ENCODE measurements at regions not wholly inside any gene's neighbourhood (a gene's known extent, or its start where the extent isn't known, plus 50 kb on each side); places are given as distances from the start of the nearest gene placed in this dataset.
"Not testable (repeated sequence)": the region's sequence is repeated elsewhere in the genome, so short reads cannot be mapped to it uniquely, and the experiment has no call there.

DNA sequence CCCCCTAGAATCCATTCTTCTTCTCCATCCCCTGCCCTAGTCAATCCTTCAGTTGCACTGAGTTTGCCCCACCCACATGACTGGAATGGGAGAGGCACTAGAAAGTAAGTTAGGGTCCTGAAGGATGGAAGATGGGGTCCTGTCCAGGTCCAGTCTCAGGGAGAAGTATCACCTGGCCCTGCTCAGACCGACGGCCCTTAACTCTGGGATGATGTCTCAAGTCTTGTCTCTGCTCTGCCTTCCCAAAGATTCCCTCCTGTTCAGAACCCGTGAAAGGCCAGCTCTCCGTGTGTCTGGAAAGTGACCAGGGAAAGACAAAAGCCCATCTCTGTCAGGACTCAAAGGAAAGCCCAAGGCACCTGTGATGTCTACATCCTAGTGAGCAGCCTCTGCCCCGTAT lies 88.8 kb downstream of the OAT start:
- H3K27ac Mint-ChIP-seq, result no peak overlapping the region
- no peaks in the 10 kb centered on the region for H3K4me1 Mint-ChIP-seq
- no peak for ATAC-seq
- peaks cover 69% of the 10 kb centered on the region for H3K27me3 Mint-ChIP-seq
- H3K9me3 Mint-ChIP-seq, result peaks cover 19% of the 10 kb centered on the region
- H3K36me3 Mint-ChIP-seq, result peaks cover 19% of the 10 kb centered on the region
- no peak overlapping the region for H3K4me3 Mint-ChIP-seq

DNA sequence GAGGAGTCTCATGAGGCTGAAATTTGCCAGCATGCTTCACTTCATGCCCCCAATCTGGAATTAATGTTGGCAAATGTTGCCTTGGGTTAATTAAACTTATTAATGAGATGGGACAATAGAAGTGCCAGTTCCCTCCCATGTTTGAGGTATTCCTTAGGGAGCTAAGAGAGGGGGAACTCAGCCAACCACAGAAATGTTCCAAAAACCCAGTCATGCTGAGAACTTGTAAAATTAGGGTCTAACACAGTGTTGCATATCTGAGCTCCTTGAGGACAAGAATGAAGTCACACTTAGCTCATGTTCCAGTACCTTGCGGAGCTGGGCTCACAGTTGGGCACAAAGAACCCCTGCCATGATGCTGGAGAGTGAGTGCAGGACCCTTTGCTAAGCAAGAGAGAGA lies 89.4 kb downstream of the OAT start:
- H3K27me3 Mint-ChIP-seq, result peaks cover 69% of the 10 kb centered on the region

DNA sequence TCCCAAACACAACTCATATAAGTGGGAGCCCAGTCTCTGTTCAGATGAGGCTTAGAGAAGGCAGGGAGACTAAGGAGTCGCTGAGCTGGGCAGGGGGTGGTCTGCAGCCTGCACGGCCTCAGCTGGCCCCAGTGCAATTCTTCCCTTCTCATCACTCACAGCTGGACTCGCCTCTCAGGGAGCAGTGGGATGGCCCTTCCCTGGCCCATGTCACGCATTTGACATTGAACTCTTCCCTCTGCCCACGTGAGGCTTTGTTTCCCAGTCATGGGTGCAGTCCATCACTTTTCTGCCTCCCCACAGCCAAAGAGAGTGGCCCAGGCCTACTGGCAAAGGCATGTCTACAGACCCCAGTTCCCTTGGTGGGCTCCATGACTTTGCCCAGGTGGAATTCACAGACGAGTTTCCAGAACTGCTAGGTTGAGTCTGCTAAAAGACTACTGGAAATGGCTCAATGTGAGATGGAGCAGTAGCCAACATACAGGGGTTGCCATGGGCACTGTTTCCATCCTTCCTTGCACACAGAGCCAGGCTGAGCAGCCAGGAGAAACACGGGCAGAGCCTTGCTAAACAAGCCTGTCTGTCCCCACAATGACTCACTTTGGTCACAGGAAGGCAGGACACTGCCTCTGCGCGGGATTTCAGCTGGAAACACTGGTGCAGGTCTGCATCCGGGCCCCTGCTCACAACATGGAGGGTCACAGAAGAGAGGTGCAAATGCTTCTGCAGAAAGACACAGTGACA lies 90.1 kb downstream of the OAT start:
- H3K4me1 Mint-ChIP-seq, result no peaks in the 10 kb centered on the region
- peaks cover 19% of the 10 kb centered on the region for H3K36me3 Mint-ChIP-seq
- no peak for ATAC-seq
- no peak overlapping the region for H3K27ac Mint-ChIP-seq
- H3K27me3 Mint-ChIP-seq, result peaks cover 76% of the 10 kb centered on the region
- H3K4me3 Mint-ChIP-seq, result no peak overlapping the region
- H3K9me3 Mint-ChIP-seq, result peaks cover 17% of the 10 kb centered on the region

More for the DNA sequence above, 89.4 kb downstream of the OAT start:
- no peaks in the 10 kb centered on the region for H3K4me1 Mint-ChIP-seq
- H3K4me3 Mint-ChIP-seq, result no peak overlapping the region
- H3K9me3 Mint-ChIP-seq, result peaks cover 17% of the 10 kb centered on the region
- H3K27ac Mint-ChIP-seq, result no peak overlapping the region
- ATAC-seq, result no peak
- H3K36me3 Mint-ChIP-seq, result peaks cover 19% of the 10 kb centered on the region

DNA sequence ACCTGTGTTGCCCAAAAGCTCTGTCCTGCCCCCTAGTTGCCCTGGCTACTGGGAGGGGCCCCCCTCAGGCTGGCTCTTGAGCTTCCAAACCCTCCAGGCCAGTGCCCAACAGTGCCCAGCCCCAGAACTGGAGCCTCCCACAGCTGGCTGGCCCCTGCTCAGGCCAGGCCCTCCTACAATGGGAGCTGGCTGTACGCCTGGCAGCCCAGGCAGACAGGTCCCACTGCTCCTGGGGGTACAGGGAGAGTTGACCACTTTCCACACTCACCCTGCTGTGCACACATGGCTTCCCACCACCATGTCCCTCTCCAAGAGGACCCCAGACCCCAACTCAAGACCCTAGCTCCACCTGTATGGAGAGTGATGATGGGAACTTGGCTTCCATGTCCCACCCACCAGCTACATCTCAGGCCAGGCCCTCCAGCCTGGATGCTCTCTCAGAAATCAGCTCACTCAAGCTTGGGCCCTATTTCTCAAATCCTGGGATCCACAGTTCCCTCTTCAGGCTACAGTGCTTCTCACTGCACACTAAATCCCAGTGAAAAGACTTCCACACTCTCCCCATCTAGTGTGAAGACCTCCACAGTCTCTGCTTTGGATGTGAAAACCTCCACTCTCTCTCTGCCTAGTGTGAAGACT lies 92.6 kb downstream of the OAT start:
- Mint-ChIP-seq H3K4me1 (no peaks in the 10 kb centered on the region), H3K4me3 (no peak overlapping the region), H3K27ac (no peak overlapping the region), H3K9me3 (peaks cover 2% of the 10 kb centered on the region), H3K36me3 (peaks cover 6% of the 10 kb centered on the region), H3K27me3 (peaks cover 69% of the 10 kb centered on the region)
- ATAC-seq, result no peak

DNA sequence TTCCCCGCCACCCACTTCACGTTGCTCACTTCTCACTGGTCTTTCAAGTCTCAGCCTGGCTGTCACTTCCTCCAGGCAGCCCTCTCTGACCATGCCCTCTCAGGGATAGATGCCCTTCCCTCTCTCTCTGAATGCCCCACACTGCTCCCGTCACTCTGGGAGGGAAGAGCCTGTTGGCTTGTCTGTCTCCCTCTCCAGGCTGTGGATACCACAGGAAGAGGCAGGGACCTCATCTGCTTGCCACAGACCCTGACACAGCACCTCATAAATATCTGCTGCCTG lies 93.1 kb downstream of the OAT start:
- Mint-ChIP-seq H3K9me3 (no peaks in the 10 kb centered on the region), H3K27me3 (peaks cover 66% of the 10 kb centered on the region), H3K4me3 (no peak overlapping the region), H3K27ac (no peak overlapping the region), H3K4me1 (no peaks in the 10 kb centered on the region), H3K36me3 (peaks cover under 1% of the 10 kb centered on the region)
- ATAC-seq, result no peak

DNA sequence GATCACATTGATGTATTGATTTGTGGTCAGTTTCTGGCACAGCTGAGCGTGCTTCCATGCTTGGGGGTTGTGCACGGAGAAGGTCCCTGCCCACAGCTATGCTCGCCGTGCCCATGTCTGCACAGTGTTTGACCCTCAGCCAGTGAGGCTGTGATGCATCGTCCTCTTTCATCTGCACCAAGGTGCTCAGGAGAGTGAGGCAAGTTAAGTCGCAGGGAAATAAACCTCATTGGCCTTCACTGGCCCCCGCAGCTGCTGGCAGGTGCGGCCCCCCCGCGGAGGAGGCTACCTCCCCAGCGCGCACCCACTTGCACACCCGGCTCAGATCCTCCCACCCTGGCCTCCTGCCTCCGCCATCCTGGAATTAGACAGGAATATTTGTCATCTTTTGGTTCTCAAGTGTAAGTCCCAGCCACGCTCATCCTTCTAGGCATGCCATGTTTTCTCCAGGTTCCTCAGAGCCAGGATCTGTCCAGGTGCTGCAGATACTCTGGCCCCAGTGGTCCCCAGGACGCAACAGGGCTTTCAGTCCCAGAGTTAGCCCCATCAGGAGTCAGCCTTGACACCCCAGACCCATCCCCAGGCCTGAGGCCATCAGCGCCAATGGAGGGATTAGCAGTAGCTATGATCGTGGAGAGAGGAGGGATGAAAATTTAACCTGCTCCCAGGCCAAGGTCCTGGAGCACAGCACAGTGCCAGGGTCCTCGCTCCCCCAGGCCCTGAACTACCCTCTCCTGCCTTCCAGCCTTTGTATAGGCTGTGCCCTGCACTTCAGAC lies 93.7 kb downstream of the OAT start:
- no peak for ATAC-seq
- H3K9me3 Mint-ChIP-seq, result no peaks in the 10 kb centered on the region
- peaks cover 61% of the 10 kb centered on the region for H3K27me3 Mint-ChIP-seq
- no peaks in the 10 kb centered on the region for H3K36me3 Mint-ChIP-seq
- H3K4me3 Mint-ChIP-seq, result no peak overlapping the region
- no peaks in the 10 kb centered on the region for H3K4me1 Mint-ChIP-seq
- H3K27ac Mint-ChIP-seq, result no peak overlapping the region

DNA sequence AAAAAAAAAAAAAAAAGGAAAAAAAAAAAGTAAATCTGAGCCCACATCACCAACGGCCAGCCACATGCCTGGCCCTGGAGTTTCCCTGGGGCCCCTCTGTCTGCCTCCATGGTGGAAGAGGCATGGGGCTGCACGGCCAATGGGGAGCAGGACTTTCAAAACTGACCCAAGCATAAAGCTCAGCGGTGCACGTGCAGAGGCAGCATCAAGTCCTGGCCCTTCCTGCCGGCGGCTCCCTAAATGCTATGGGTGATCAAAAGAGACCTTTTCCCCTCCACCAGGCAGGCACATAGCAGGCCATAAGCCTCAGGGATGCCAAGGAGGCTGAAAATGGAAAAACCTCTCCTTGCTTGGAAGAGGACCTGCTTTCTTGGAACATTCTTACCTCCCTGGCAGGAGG lies 94.3 kb downstream of the OAT start:
- Mint-ChIP-seq H3K36me3 (no peaks in the 10 kb centered on the region), H3K4me1 (no peaks in the 10 kb centered on the region), H3K4me3 (no peak overlapping the region), H3K9me3 (no peaks in the 10 kb centered on the region), H3K27ac (no peak overlapping the region), H3K27me3 (peaks cover 55% of the 10 kb centered on the region)
- no peak for ATAC-seq

DNA sequence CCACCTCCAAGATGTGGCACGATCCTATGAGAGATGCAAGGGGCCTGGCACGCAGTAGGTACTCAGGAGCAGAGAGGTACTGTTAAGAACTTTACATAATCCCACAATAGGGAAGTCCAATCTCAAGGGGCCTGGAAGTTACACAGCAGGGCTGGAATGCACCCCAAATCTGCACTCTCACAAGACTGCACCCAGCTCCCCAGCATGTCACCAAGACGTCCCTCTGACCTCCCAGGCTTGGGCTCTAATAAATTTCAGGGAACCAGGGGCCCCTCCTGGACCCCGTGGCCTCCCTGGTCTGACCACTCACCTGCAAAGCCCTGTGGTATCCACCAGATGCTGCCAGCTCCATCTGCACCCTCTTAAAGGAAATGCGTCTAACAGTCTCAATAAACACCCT lies 94.9 kb downstream of the OAT start:
- no peaks in the 10 kb centered on the region for H3K36me3 Mint-ChIP-seq
- no peak overlapping the region for H3K4me3 Mint-ChIP-seq
- peaks cover 51% of the 10 kb centered on the region for H3K27me3 Mint-ChIP-seq
- no peaks in the 10 kb centered on the region for H3K4me1 Mint-ChIP-seq
- no peak for ATAC-seq
- no peak overlapping the region for H3K27ac Mint-ChIP-seq
- no peaks in the 10 kb centered on the region for H3K9me3 Mint-ChIP-seq

DNA sequence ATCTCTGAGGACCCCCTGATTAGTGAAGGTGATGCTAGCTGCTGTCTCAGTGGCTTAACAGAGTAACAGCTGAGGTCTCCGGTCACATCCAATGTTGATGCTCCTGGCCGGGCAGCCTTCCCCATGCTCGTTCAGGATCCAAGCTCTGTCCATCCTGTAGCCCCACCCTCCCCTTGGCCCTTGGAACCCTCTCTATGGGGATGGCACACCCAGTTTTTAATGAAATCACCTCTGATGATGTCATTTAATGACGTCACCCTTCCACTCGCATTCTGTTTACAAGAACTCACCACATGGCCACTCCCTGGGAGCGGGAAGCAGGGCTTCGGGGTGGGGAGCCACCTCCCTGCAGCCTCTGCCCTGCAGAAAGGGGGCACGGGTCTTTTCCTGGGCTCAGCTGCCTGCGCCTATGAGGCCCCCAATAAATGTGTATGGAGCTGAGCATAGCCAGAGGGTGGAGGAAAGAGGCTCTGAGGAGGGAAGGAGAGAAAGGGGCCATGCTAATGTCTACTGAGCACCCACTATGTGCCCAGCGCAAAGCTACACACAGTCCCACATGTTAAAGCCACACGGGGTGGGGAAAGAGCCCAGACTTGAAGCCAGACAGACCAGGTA lies 95.5 kb downstream of the OAT start:
- H3K4me3 Mint-ChIP-seq, result no peak overlapping the region

DNA sequence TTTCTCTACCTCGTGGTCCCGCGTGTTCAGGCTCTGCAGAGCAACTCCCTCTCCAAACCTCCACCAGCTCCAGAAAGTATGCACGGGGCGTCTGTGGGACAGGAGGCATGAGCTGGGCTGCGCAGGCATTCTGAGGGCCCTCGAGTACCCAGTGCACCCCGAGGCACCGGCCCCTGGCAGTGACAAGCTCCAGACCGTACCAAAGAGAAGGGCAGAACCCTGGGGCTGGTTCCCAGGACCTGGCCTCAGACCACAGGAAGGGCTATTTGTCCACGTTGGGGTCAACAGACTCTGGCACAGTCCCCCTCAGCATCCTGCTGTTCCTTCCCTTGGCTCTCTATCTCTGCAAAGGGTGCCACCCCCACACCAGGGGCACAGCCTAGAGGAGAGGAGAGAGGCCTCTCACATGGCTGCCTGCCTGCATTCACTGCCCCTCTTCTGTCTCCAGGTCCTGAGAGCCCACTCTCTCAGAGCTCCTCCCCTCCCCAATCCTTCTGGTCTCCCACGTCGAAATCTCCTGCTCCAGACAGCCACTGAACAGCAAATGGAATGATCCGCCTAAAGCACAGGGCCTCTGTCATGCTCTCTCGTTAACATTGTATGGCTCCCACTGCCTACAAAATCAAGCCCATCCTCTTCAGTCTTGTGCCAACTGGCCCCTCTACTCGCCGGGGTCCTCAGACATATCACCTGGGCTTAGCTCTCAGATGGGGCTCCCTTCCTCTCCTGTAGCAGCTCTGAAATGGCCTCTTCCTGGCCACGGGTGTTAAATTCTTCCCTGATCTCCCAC lies 96.3 kb downstream of the OAT start:
- no peak for ATAC-seq
- no peaks in the 10 kb centered on the region for H3K9me3 Mint-ChIP-seq
- H3K27me3 Mint-ChIP-seq, result peaks cover 45% of the 10 kb centered on the region
- no peak overlapping the region for H3K27ac Mint-ChIP-seq
- no peaks in the 10 kb centered on the region for H3K4me1 Mint-ChIP-seq
- no peak overlapping the region for H3K4me3 Mint-ChIP-seq
- no peaks in the 10 kb centered on the region for H3K36me3 Mint-ChIP-seq

More for the DNA sequence above, 95.5 kb downstream of the OAT start:
- ATAC-seq, result no peak
- H3K27ac Mint-ChIP-seq, result no peak overlapping the region
- H3K27me3 Mint-ChIP-seq, result peaks cover 45% of the 10 kb centered on the region
- H3K4me1 Mint-ChIP-seq, result no peaks in the 10 kb centered on the region
- H3K36me3 Mint-ChIP-seq, result no peaks in the 10 kb centered on the region
- no peaks in the 10 kb centered on the region for H3K9me3 Mint-ChIP-seq

DNA sequence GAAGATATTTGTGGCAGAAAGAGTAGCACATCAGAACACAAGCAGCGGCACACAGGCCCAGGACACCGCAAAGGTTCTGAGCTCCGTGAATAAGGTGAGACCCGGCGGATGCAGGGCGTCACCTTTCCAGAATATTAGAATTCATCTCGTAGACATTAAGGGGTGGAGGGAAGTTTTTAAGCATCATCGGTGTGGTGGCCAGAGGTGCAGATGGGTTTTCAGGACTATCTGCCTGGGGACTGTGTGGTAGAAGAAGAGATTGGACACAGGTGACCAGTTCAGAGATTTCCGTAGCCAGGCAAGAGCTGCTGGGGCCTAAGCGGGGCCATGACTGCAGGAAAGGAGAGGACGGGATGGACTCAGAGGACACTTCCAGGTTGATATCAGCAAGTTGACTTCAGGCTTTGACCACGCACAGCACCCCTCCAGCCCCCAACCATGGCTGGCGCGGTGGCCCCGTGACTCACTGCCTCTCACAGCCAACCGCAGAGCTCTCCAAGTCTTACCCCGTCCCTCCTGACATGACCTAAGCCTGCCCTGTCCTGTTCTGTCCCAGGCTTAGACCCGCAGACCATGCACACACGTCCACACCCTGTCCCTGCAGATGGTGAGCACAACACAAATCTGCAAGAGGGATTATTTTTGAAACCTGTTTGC lies 97.2 kb downstream of the OAT start:
- no peaks in the 10 kb centered on the region for H3K36me3 Mint-ChIP-seq
- H3K4me1 Mint-ChIP-seq, result no peaks in the 10 kb centered on the region
- no peaks in the 10 kb centered on the region for H3K9me3 Mint-ChIP-seq
- no peak for ATAC-seq
- no peak overlapping the region for H3K27ac Mint-ChIP-seq
- no peak overlapping the region for H3K4me3 Mint-ChIP-seq
- H3K27me3 Mint-ChIP-seq, result peaks cover 36% of the 10 kb centered on the region

DNA sequence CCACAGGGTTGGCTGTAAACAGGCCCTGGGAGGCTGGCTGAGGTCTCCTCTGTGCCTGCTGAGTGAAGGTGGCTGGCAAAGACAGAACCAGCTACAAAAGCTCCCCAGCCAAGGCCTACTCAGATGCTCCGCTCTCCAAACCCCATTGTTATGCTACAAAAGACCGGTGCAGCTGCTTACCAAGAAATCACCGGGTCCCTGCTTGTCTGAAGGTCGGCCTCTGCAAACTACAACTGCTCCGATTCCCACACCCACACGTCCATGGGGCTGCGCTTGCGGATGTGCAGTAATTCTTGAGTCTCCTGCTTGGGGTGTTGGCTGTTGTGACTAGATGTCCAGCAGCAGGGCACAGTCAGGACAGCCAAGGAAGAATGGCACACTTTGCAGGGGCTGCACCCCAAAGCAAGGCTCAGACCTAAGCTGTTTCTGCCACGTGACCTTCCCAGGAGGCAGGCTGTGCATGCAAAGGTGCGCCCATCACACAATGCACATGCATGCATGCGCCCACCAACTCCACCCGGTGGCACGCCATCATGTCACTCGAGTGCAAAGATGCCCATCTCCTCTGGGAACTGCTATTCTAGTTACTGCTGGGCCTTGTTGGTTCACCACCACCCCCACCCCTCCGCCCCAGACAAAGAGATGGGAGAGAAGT lies 97.8 kb downstream of the OAT start:
- Mint-ChIP-seq H3K9me3 (no peaks in the 10 kb centered on the region), H3K4me1 (no peaks in the 10 kb centered on the region), H3K27me3 (peaks cover 30% of the 10 kb centered on the region), H3K4me3 (no peak overlapping the region), H3K27ac (no peak overlapping the region), H3K36me3 (no peaks in the 10 kb centered on the region)
- no peak for ATAC-seq

DNA sequence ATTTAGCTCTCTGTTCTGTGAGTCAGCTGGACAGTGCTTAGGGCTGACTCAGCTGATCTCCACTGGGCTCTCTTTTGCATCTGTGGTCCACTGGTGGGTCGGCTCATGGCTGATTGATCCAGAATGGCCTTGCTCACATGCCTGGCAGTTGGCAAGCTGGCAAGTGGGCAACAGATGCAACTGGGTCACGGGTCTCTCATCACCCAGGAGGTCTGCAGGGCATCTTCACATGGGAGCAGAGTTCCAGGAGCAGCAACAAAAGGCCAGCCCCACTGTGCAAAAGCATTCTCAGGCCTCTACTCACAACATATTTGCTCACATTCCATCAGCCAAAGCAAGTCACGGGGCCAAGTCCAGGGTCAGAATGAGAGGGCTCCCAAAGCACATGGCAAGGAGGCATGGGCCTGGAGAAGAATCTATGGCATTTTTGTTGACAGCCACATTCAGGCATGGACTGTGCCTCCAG lies 98.8 kb downstream of the OAT start:
- H3K36me3 Mint-ChIP-seq, result no peaks in the 10 kb centered on the region
- H3K4me1 Mint-ChIP-seq, result no peaks in the 10 kb centered on the region
- peaks cover 20% of the 10 kb centered on the region for H3K27me3 Mint-ChIP-seq
- no peak for ATAC-seq
- H3K9me3 Mint-ChIP-seq, result peaks cover under 1% of the 10 kb centered on the region
- H3K4me3 Mint-ChIP-seq, result no peak overlapping the region
- no peak overlapping the region for H3K27ac Mint-ChIP-seq

DNA sequence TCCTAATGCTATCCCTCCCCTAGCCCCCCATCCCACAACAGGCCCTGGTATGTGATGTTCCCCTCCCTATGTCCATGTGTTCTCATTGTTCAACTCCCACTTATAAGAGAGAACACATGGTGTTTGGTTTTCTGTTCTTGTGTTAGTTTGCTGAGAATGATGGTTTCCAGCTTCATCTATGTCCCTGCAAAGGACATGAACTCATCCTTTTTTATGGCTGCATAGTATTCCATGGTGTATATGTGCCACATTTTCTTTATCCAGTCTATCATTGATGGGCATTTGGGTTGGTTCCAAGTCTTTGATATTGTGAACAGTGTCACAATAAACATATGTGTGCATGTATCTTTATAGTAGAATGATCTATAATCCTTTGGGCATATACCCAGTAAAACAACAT lies 99.2 kb downstream of the OAT start:
- H3K36me3 Mint-ChIP-seq, H3K9me3 Mint-ChIP-seq, ATAC-seq, H3K4me1 Mint-ChIP-seq, H3K4me3 Mint-ChIP-seq, H3K27ac Mint-ChIP-seq: not testable (repeated sequence)
- peaks cover 20% of the 10 kb centered on the region for H3K27me3 Mint-ChIP-seq

Measured in stimulated activated memory B cell treated with anti-CD40 and anti-IgM and Interleukin-4, amounts not matched to agents 10 μg/mL and 1 μg/mL and 100 μg/mL, for 72 hours (primary cell).